ENCODE measurements at regions not wholly inside any gene's neighbourhood (a gene's known extent, or its start where the extent isn't known, plus 50 kb on each side); places are given as distances from the start of the nearest gene placed in this dataset.

DNA sequence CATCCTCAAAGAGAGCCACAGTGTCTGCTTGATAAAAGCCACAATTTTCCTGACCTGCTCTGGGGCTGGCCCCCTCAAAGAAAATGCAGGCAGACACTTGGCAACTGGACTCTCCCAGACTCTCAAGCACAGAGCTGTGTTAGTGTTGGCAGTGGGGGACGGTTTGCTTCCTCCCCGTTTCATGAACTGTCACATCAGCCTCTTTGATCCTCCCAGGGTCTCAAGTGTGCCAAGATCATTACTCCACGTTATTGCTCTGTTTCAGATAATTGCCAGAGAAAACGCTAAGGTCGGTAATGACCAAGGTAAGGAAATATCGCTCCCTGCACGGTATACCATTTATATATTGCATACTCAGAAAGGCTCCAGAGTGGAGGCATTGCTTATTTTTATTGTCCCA lies 138.8 kb downstream of the NTMT2 start:
- H3K4me3 ChIP-seq (replicated peaks in 1 of 2; ENCODE audit: low read depth in 2 of 2, low read length in 2 of 2), result no peak overlapping the region
- no peak for DNase-seq (ENCODE audit: low read depth in 2 of 2)
- TF ChIP-seq, protein P1, sequence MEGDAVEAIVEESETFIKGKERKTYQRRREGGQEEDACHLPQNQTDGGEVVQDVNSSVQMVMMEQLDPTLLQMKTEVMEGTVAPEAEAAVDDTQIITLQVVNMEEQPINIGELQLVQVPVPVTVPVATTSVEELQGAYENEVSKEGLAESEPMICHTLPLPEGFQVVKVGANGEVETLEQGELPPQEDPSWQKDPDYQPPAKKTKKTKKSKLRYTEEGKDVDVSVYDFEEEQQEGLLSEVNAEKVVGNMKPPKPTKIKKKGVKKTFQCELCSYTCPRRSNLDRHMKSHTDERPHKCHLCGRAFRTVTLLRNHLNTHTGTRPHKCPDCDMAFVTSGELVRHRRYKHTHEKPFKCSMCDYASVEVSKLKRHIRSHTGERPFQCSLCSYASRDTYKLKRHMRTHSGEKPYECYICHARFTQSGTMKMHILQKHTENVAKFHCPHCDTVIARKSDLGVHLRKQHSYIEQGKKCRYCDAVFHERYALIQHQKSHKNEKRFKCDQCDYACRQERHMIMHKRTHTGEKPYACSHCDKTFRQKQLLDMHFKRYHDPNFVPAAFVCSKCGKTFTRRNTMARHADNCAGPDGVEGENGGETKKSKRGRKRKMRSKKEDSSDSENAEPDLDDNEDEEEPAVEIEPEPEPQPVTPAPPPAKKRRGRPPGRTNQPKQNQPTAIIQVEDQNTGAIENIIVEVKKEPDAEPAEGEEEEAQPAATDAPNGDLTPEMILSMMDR (IDR thresholded peaks at IDR 0.05; ENCODE audit: low read depth, low read length), result no peak

DNA sequence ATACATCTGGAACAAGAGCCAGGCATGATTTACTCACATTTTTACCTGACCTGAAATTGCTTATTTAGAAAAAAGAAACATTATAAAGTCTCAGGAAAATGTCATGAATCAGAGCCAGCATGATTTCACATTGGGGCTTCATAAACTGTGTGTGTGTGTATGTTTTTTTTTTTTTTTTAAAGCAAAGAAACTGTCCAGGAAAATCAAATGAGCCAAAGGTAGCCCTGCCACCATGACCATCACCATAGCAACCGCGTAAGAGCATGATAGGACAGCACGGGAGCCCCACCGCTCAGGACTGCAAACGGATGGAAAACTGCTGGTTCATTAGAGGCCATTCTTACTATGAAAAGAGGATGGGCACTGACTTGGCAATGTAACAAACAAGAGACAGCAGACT lies 139.2 kb downstream of the NTMT2 start:
- no peak overlapping the region for H3K4me3 ChIP-seq (replicated peaks in 1 of 2; ENCODE audit: low read depth in 2 of 2, low read length in 2 of 2)
- DNase-seq (ENCODE audit: low read depth in 2 of 2), result no peak
- TF ChIP-seq, protein P1 (IDR thresholded peaks at IDR 0.05; ENCODE audit: low read depth, low read length), result no peak

DNA sequence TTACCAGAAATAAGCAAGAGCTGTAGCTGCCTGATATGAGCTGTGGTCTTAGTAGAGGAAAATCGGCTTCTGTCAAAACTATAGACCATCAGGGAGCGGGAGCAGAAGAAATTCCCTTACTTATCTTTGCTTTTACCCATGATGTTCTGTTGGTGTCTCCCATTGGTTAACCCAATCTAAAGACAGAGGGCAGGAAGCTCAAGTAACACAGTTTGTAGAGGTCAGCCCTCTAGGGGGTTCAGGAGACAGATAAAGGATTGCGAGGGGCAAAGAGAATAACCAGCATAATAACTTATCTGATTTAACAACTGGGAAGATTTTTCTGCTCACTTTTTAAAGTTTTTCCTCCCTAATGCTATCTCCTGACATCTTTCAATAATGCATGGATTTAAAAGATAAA lies 142.4 kb downstream of the NTMT2 start:
- H3K4me3 ChIP-seq (replicated peaks in 1 of 2; ENCODE audit: low read depth in 2 of 2, low read length in 2 of 2), result no peak overlapping the region

DNA sequence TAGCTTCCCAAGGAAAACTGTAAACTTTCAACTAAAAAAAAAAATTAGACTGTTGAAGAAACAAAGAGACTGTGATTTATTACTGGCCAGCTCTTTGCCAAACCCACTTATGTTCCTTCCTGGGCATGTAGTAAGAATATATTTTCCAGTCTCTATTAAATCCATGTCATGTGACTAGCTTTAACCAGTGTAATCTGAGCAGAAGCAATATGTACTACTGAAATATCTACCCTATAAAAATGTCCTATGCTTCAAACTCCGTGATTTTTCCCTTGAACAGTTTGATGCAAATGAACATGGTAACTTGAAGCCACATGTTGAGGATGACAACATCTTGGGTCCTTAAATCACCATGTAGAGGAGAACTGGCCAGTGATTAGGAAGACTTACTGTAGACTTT lies 144.5 kb downstream of the NTMT2 start:
- DNase-seq (ENCODE audit: low read depth in 2 of 2), result no peak
- TF ChIP-seq, protein P1 (IDR thresholded peaks at IDR 0.05; ENCODE audit: low read depth, low read length), result no peak
- no peak overlapping the region for H3K4me3 ChIP-seq (replicated peaks in 1 of 2; ENCODE audit: low read depth in 2 of 2, low read length in 2 of 2)

More for the DNA sequence above, 142.4 kb downstream of the NTMT2 start:
- no peak for DNase-seq (ENCODE audit: low read depth in 2 of 2)
- TF ChIP-seq, protein P1 (IDR thresholded peaks at IDR 0.05; ENCODE audit: low read depth, low read length), result no peak

DNA sequence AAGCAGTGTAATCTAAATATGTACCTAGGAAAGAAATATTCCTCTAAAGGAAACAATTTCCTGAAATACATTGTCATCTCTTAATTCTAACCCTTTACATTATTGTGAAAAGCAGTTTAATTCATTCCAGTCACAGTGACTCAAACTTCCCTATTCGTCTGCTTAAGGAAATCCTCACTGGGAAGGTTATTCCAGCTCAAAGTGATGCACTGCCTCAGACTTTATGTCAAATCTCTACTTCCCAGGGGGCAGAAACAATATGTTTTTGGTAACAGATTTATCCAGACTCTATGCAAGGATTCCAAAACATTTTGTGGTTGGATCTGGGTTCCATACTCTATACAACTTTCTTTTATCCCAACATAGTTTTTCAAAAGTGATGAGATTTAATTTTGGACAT lies 145.2 kb downstream of the NTMT2 start:
- TF ChIP-seq, protein P1 (IDR thresholded peaks at IDR 0.05; ENCODE audit: low read depth, low read length), result no peak
- H3K4me3 ChIP-seq (replicated peaks in 1 of 2; ENCODE audit: low read depth in 2 of 2, low read length in 2 of 2), result no peak overlapping the region
- peak in 1 of 2 donors; percentile 47 for DNase-seq (ENCODE audit: low read depth in 2 of 2)

DNA sequence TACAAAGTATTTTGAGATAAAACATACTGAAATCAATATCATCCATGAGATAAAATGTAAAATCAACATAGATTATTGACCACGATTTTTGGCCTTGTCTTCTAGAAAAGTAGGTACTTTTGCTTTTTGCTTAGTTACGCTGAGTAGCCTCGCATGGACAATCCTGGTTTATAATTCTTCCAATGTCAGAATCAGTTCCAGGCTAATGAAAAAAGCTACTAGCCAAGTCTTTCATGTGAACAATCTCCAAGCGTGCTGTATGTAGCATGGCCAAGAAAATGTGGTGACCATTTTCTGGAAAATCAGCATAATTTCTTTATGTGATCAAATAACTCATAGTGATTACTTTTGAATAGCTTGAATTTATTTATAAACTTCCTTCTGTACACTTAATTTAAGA lies 145.8 kb downstream of the NTMT2 start:
- TF ChIP-seq, protein P1 (IDR thresholded peaks at IDR 0.05; ENCODE audit: low read depth, low read length), result no peak
- no peak overlapping the region for H3K4me3 ChIP-seq (replicated peaks in 1 of 2; ENCODE audit: low read depth in 2 of 2, low read length in 2 of 2)
- DNase-seq (ENCODE audit: low read depth in 2 of 2), result no peak

DNA sequence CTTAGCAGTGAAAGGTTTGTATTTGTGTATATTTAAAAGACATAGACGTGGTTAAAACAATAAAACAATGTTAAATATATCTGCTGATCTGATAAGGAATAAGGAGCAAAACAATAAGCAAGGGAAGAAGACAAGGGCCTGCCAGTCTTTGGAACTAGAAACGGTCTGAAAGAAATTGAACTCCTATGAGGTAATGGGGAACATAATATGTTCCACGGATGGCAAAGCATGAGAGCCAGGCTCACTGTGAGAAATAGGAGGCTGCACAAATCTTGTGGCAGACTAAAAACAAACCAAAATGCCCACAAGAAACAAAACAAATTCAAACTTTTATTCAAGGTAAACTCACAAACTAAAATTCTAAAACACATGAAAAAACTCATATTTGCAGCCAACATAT lies 150.5 kb downstream of the NTMT2 start:
- no peak for DNase-seq (ENCODE audit: low read depth in 2 of 2)
- TF ChIP-seq, protein P1 (IDR thresholded peaks at IDR 0.05; ENCODE audit: low read depth, low read length), result no peak
- H3K4me3 ChIP-seq (replicated peaks in 1 of 2; ENCODE audit: low read depth in 2 of 2, low read length in 2 of 2), result no peak overlapping the region
